Upper lobe of right lung (tissue), 1 donor: ENCODE measurements at regions not wholly inside any gene's neighbourhood (a gene's known extent, or its start where the extent isn't known, plus 50 kb on each side); places are given as distances from the start of the nearest gene placed in this dataset.

ENCODE experiments used
- ATAC-seq: fragments of 200-7000 bp; cut with Tn5 transposase; one replicate; pipeline ENCODE4 v1.9.1; 2020; ENCODE audit warnings: mild to moderate bottlenecking, moderate library complexity
- DNase-seq: peaks from one replicate; pipeline ENCODE4 v3.0.0-alpha.2; 2020
- H3K27ac ChIP-seq: fragments of 200-600 bp; one replicate; pipeline ENCODE4 v1.8.0; 2022
- H3K27me3 ChIP-seq: fragments of 200-600 bp; one replicate; pipeline ENCODE4 v1.8.0; 2022; ENCODE audit warnings: mild to moderate bottlenecking
- H3K36me3 ChIP-seq: fragments of 200-600 bp; one replicate; pipeline ENCODE4 v1.8.0; 2022
- H3K4me1 ChIP-seq: fragments of 200-600 bp; one replicate; pipeline ENCODE4 v1.8.0; 2022
- H3K4me3 ChIP-seq: fragments of 200-600 bp; one replicate; pipeline ENCODE4 v1.8.0; 2022; ENCODE audit warnings: mild to moderate bottlenecking
- H3K9me3 ChIP-seq: fragments of 200-600 bp; one replicate; pipeline ENCODE4 v1.8.0; 2022
- CTCF ChIP-seq: fragments of 200-600 bp; IDR thresholded peaks from one replicate; pipeline ENCODE4 v1.8.0; 2022; ENCODE audit warnings: antibody characterized with exemption
- intact Hi-C: fragments of 100-400 bp; cut with DNase I; formaldehyde crosslinking; loops from one replicate; pipeline ENCODE4 v1.11.0; 2022
- donor health status: DM: no; HTN: yes; CAD: no; lungs with severe emphysema.

- intact Hi-C loops: no loop called here
- Histone ChIP-seq H3K9me3 (no peaks in the 10 kb centered on the region), H3K4me3 (no peak overlapping the region), H3K27me3 (no peaks in the 10 kb centered on the region), H3K36me3 (no peaks in the 10 kb centered on the region), H3K27ac (no peak overlapping the region), H3K4me1 (peaks cover 4% of the 10 kb centered on the region)
- no peak for DNase-seq
- TF ChIP-seq CTCF: no peak
- ATAC-seq: no peak
Observed at GRCh38 chr2:56013475-56013874, 89.9 kb upstream of the EFEMP1 start.

- Histone ChIP-seq H3K27ac (no peak overlapping the region), H3K4me1 (peaks cover 4% of the 10 kb centered on the region), H3K27me3 (no peaks in the 10 kb centered on the region), H3K36me3 (no peaks in the 10 kb centered on the region), H3K4me3 (no peak overlapping the region), H3K9me3 (no peaks in the 10 kb centered on the region)
- TF ChIP-seq CTCF: no peak
- ATAC-seq: no peak
- no peak for DNase-seq
- intact Hi-C loops: no loop called here
Observed at GRCh38 chr2:56014046-56014730, 90.6 kb upstream of the EFEMP1 start.

- Histone ChIP-seq H3K27me3 (no peaks in the 10 kb centered on the region), H3K36me3 (no peaks in the 10 kb centered on the region), H3K4me1 (no peaks in the 10 kb centered on the region), H3K4me3 (no peak overlapping the region), H3K9me3 (no peaks in the 10 kb centered on the region), H3K27ac (no peak overlapping the region)
- no peak for TF ChIP-seq CTCF
- intact Hi-C loops: no loop called here
- no peak for DNase-seq
- no peak for ATAC-seq
Observed at GRCh38 chr2:56015711-56016115, 92.1 kb upstream of the EFEMP1 start.

GRCh38 chr2:56017784-56018183, 94.2 kb upstream of the EFEMP1 start:
- intact Hi-C loops: no loop called here
- H3K4me3 ChIP-seq: no peak overlapping the region
- H3K27me3 ChIP-seq: no peaks in the 10 kb centered on the region
- no peak overlapping the region for H3K27ac ChIP-seq
- H3K4me1 ChIP-seq: no peaks in the 10 kb centered on the region
- TF ChIP-seq CTCF: no peak
- no peaks in the 10 kb centered on the region for H3K36me3 ChIP-seq
- DNase-seq (no peak), ATAC-seq (no peak)
- no peaks in the 10 kb centered on the region for H3K9me3 ChIP-seq

- H3K27me3 ChIP-seq: no peaks in the 10 kb centered on the region
- H3K4me1 ChIP-seq: no peaks in the 10 kb centered on the region
- TF ChIP-seq CTCF: no peak
- H3K9me3 ChIP-seq: no peaks in the 10 kb centered on the region
- ATAC-seq (no peak), DNase-seq (no peak)
- no peak overlapping the region for H3K4me3 ChIP-seq
- no peak overlapping the region for H3K27ac ChIP-seq
- no peaks in the 10 kb centered on the region for H3K36me3 ChIP-seq
- intact Hi-C loops: no loop called here
Observed at GRCh38 chr2:56018267-56018666, 94.7 kb upstream of the EFEMP1 start.

GRCh38 chr2:56021136-56021474, 97.5 kb upstream of the EFEMP1 start:
- no peak overlapping the region for H3K4me3 ChIP-seq
- intact Hi-C loops: no loop called here

More at GRCh38 chr2:56021136-56021474, 97.5 kb upstream of the EFEMP1 start:
- no peak for TF ChIP-seq CTCF
- no peaks in the 10 kb centered on the region for H3K4me1 ChIP-seq
- H3K36me3 ChIP-seq: no peaks in the 10 kb centered on the region
- H3K9me3 ChIP-seq: no peaks in the 10 kb centered on the region
- no peak for DNase-seq
- H3K27ac ChIP-seq: no peak overlapping the region
- no peak for ATAC-seq
- no peaks in the 10 kb centered on the region for H3K27me3 ChIP-seq
